ENCODE measurements at regions not wholly inside any gene's neighbourhood (a gene's known extent, or its start where the extent isn't known, plus 50 kb on each side); places are given as distances from the start of the nearest gene placed in this dataset.

- DNase-seq (ENCODE audit: low spot score), result no peak
Measured at GRCh38 chr20:50344232-50345071, 153.8 kb downstream of the CEBPB start.

- DNase-seq (ENCODE audit: low spot score), result no peak
Measured at GRCh38 chr20:50345712-50346373, 155.2 kb downstream of the CEBPB start.

- DNase-seq (ENCODE audit: low spot score), result no peak
Measured at GRCh38 chr20:50346374-50347283, 156.0 kb downstream of the CEBPB start.

GRCh38 chr20:50347284-50348063 is 156.8 kb downstream of the CEBPB start:
- DNase-seq (ENCODE audit: low spot score), result no peak

GRCh38 chr20:50348096-50348495 is 157.5 kb downstream of the CEBPB start:
- DNase-seq (ENCODE audit: low spot score), result no peak

GRCh38 chr20:50350510-50351249 is 159.5 kb upstream of the PTPN1 start:
- no peak for DNase-seq (ENCODE audit: low spot score)

GRCh38 chr20:50351541-50351940 is 158.6 kb upstream of the PTPN1 start:
- DNase-seq (ENCODE audit: low spot score), result no peak

- no peak for DNase-seq (ENCODE audit: low spot score)
Measured at GRCh38 chr20:50353289-50353961, 156.8 kb upstream of the PTPN1 start.

- peak; percentile 49 for DNase-seq (ENCODE audit: low spot score)
Measured at GRCh38 chr20:50354721-50355589, 155.2 kb upstream of the PTPN1 start.

- DNase-seq (ENCODE audit: low spot score), result no peak
Measured at GRCh38 chr20:50355590-50356524, 154.3 kb upstream of the PTPN1 start.

- DNase-seq (ENCODE audit: low spot score), result no peak
Measured at GRCh38 chr20:50356525-50356885, 153.7 kb upstream of the PTPN1 start.

GRCh38 chr20:50356962-50357782 is 153.0 kb upstream of the PTPN1 start:
- DNase-seq (ENCODE audit: low spot score), result no peak

GRCh38 chr20:50357783-50358161 is 152.4 kb upstream of the PTPN1 start:
- no peak for DNase-seq (ENCODE audit: low spot score)

- DNase-seq (ENCODE audit: low spot score), result no peak
Measured at GRCh38 chr20:50358166-50358565, 152.0 kb upstream of the PTPN1 start.

- DNase-seq (ENCODE audit: low spot score), result no peak
Measured at GRCh38 chr20:50358971-50359370, 151.2 kb upstream of the PTPN1 start.

GRCh38 chr20:50359607-50360217 is 150.5 kb upstream of the PTPN1 start:
- DNase-seq (ENCODE audit: low spot score), result no peak

GRCh38 chr20:50360218-50360672 is 149.9 kb upstream of the PTPN1 start:
- no peak for DNase-seq (ENCODE audit: low spot score)

Measured in SW480 (cell line).